ENCODE measurements at regions not wholly inside any gene's neighbourhood (a gene's known extent, or its start where the extent isn't known, plus 50 kb on each side); places are given as distances from the start of the nearest gene placed in this dataset.

DNA sequence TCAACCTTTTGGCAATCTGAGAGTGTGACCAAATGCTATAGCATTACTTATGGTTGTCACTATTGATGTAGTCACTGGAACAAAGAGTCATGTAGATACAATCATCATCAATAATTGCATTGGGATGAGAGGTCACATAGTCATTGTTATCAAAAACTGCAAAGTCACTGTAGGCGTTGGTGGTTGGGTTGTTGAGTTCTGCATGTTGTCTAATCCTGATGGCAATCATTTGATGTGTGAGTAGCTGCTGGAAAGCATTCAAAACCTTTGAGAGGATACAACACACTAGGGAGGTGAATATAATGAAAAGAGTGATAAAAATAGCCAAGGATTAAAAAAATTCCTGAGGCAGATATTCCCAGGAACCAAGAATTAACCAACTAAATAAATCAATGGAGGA is 214.7 kb upstream of the SYT10 start:
- TF ChIP-seq, protein P1, sequence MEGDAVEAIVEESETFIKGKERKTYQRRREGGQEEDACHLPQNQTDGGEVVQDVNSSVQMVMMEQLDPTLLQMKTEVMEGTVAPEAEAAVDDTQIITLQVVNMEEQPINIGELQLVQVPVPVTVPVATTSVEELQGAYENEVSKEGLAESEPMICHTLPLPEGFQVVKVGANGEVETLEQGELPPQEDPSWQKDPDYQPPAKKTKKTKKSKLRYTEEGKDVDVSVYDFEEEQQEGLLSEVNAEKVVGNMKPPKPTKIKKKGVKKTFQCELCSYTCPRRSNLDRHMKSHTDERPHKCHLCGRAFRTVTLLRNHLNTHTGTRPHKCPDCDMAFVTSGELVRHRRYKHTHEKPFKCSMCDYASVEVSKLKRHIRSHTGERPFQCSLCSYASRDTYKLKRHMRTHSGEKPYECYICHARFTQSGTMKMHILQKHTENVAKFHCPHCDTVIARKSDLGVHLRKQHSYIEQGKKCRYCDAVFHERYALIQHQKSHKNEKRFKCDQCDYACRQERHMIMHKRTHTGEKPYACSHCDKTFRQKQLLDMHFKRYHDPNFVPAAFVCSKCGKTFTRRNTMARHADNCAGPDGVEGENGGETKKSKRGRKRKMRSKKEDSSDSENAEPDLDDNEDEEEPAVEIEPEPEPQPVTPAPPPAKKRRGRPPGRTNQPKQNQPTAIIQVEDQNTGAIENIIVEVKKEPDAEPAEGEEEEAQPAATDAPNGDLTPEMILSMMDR (IDR thresholded peaks at IDR 0.05; ENCODE audit: low read length), result no peak
- TF ChIP-seq EZH2 (IDR thresholded peaks at IDR 0.05; ENCODE audit: borderline replicate concordance, low read length), result no peak

Data from OCI-LY1 (cell line).